GM12892 (cell line): ENCODE measurements at regions not wholly inside any gene's neighbourhood (a gene's known extent, or its start where the extent isn't known, plus 50 kb on each side); places are given as distances from the start of the nearest gene placed in this dataset.

Experiments used
- POLR2A ChIP-seq: IDR thresholded peaks from 2 replicates; pipeline ENCODE4 v1.6.1; 2011; ENCODE audit warnings: low read depth, low read length, control low read depth
- POLR2AphosphoS5 ChIP-seq: IDR thresholded peaks from 2 replicates; pipeline ENCODE4 v1.6.1; 2011; ENCODE audit warnings: low read depth, low read length, control low read depth
- TAF1 ChIP-seq: IDR thresholded peaks from 2 replicates; pipeline ENCODE4 v1.6.1; 2011; ENCODE audit warnings: low read depth, mild to moderate bottlenecking, control low read depth, low read length, borderline replicate concordance

DNA sequence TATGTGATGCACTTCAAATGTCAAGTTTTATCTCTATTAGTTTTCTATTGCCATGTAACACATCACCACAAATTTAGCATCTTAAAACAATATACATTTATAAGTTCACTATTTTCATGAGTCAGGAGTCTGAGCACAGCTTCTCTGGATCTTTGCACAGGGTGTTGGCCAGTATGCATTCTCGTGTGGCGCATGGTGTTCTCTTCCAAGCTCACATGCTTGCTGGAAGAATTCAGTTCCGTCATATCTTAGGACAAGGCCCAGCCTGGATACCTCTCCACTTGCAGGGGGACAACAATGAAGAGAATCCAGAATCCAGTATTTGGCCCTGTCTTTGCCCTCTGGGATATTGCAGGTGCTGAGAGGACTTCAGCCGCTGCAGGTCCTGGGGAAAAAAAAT is 51.0 kb upstream of the ECI2 start:
- TF ChIP-seq POLR2AphosphoS5 = no peak
- TF ChIP-seq POLR2A = no peak
- no peak for TF ChIP-seq TAF1
